Sigmoid colon (tissue), 6 donors: ENCODE measurements at regions not wholly inside any gene's neighbourhood (a gene's known extent, or its start where the extent isn't known, plus 50 kb on each side); places are given as distances from the start of the nearest gene placed in this dataset.

ENCODE experiments used
- DNase-seq: peaks from one replicate; pipeline ENCODE4 v3.0.0-alpha.2; 2019
- H3K27ac ChIP-seq, 4 donors: fragments of 200-600 bp; sonication (generic); one replicate each; pipeline ENCODE4 v1.5.1; 2016 to 2019; ENCODE audit warnings: mild to moderate bottlenecking in 1 of 4
- H3K27me3 ChIP-seq, 3 donors: fragments of 200-600 bp; sonication (generic); one replicate each; pipeline ENCODE4 v1.5.1; 2019; ENCODE audit warnings: mild to moderate bottlenecking in 1 of 3
- H3K36me3 ChIP-seq, 4 donors: fragments of 200-600 bp; sonication (generic); one replicate each; pipeline ENCODE4 v1.5.1; 2016 to 2019
- H3K4me1 ChIP-seq, 4 donors: fragments of 200-600 bp; sonication (generic); one replicate each; pipeline ENCODE4 v1.5.1; 2017 to 2019
- H3K4me3 ChIP-seq, 4 donors: fragments of 200-600 bp; sonication (generic); one replicate each; pipeline ENCODE4 v1.5.1; 2017 to 2019; ENCODE audit warnings: mild to moderate bottlenecking in 2 of 4, moderate library complexity in 1 of 4
- H3K9me3 ChIP-seq, 4 donors: fragments of 200-600 bp in 3 of 4; sonication (generic) in 3 of 4; one replicate each; pipeline versions ENCODE4 v1.5.1 to v1.6.1; 2013 to 2019
- CTCF ChIP-seq, 4 experiments: fragments of 450-650 bp in 3 of 4; fragments of 200-600 bp in 1 of 4; IDR thresholded peaks; one replicate each; pipeline ENCODE4 v1.5.1; 2016 to 2019; ENCODE audit warnings: antibody characterized with exemption in 4 of 4, mild to moderate bottlenecking in 3 of 4, moderate library complexity in 2 of 4
- EP300 ChIP-seq, 4 donors: sonication (generic); formaldehyde crosslinking; IDR thresholded peaks; one replicate each; pipeline ENCODE4 v1.6.1; 2017; ENCODE audit warnings: antibody characterized with exemption in 4 of 4
- POLR2A ChIP-seq, 2 donors: fragments of 450-650 bp; IDR thresholded peaks; one replicate each; pipeline ENCODE4 v1.6.1; 2016; ENCODE audit warnings: antibody characterized with exemption in 2 of 2, mild to moderate bottlenecking in 2 of 2, moderate library complexity in 2 of 2
- POLR2AphosphoS5 ChIP-seq, 4 donors: sonication (generic); formaldehyde crosslinking; IDR thresholded peaks; one replicate each; pipeline ENCODE4 v1.6.1; 2017; ENCODE audit warnings: antibody characterized with exemption in 4 of 4
- WGBS, 2 donors: extraction: QIAGEN DNeasy Blood & Tissue Kit; methylation state at CpG; one replicate each; pipeline ENCODE4 v1.1.7; 2013; 5-methylcytosine and 5-hydroxymethylcytosine counted together
- intact Hi-C: fragments of 100-400 bp; cut with DNase I; formaldehyde crosslinking; loops from one replicate; pipeline ENCODE4 v1.15.1; 2023
- donor health status: healthy with polysubstance abuse.
- donor health status: healthy.

- no peak for DNase-seq
- Histone ChIP-seq H3K9me3 (no peaks in the 10 kb centered on the region), H3K36me3 (no peaks in the 10 kb centered on the region), H3K27me3 (no peaks in the 10 kb centered on the region), H3K4me3 (no peak overlapping the region), H3K27ac (no peak overlapping the region), H3K4me1 (no peaks in the 10 kb centered on the region)
- 88 to 92% methylated on average over 3 of the region's 3 CpGs for WGBS, 2 donors
- TF ChIP-seq POLR2A (IDR thresholded peaks at IDR 0.05): no peak
- intact Hi-C loops: no loop called here
Observed at GRCh38 chr18:67677489-67677888, 161.0 kb upstream of the DSEL start.

- no peaks in the 10 kb centered on the region for H3K4me1 ChIP-seq
- no peaks in the 10 kb centered on the region for H3K27me3 ChIP-seq
- TF ChIP-seq EP300 (IDR thresholded peaks at IDR 0.05) (no peak), POLR2A (IDR thresholded peaks at IDR 0.05) (no peak), POLR2AphosphoS5 (IDR thresholded peaks at IDR 0.05) (no peak), CTCF (IDR thresholded peaks at IDR 0.05) (no peak)
- 77 to 78% methylated on average over 5 of the region's 5 CpGs for WGBS, 2 donors
- no peak overlapping the region for H3K27ac ChIP-seq
- H3K9me3 ChIP-seq: no peaks in the 10 kb centered on the region
- DNase-seq: no peak
- H3K36me3 ChIP-seq: no peaks in the 10 kb centered on the region
- H3K4me3 ChIP-seq: no peak overlapping the region
- intact Hi-C loops: no loop called here
Observed at GRCh38 chr18:67672716-67673115, 156.2 kb upstream of the DSEL start.

GRCh38 chr18:67672155-67672554 is 155.6 kb upstream of the DSEL start:
- Histone ChIP-seq H3K4me1 (no peaks in the 10 kb centered on the region), H3K27me3 (no peaks in the 10 kb centered on the region), H3K9me3 (no peaks in the 10 kb centered on the region), H3K36me3 (no peaks in the 10 kb centered on the region), H3K27ac (no peak overlapping the region), H3K4me3 (no peak overlapping the region)
- WGBS, 2 donors: 67 to 76% methylated on average over 2 of the region's 2 CpGs
- intact Hi-C loops: no loop called here
- DNase-seq: no peak
- TF ChIP-seq EP300 (IDR thresholded peaks at IDR 0.05): no peak
- no peak for TF ChIP-seq CTCF (IDR thresholded peaks at IDR 0.05)
- TF ChIP-seq POLR2A (IDR thresholded peaks at IDR 0.05): no peak
- TF ChIP-seq POLR2AphosphoS5 (IDR thresholded peaks at IDR 0.05): no peak

GRCh38 chr18:67670024-67670543 is 153.6 kb upstream of the DSEL start:
- Histone ChIP-seq H3K27me3 (no peaks in the 10 kb centered on the region), H3K36me3 (no peaks in the 10 kb centered on the region), H3K9me3 (no peaks in the 10 kb centered on the region), H3K4me3 (no peak overlapping the region), H3K27ac (no peak overlapping the region), H3K4me1 (no peaks in the 10 kb centered on the region)
- intact Hi-C loops: no loop called here
- no peak for TF ChIP-seq POLR2AphosphoS5 (IDR thresholded peaks at IDR 0.05)
- no peak for DNase-seq
- WGBS, 2 donors: 83 to 90% methylated on average over 2 of the region's 2 CpGs

- H3K4me3 ChIP-seq: no peak overlapping the region
- 22 to 53% methylated on average over 4 of the region's 4 CpGs for WGBS, 2 donors
- no peak overlapping the region for H3K27ac ChIP-seq
- H3K4me1 ChIP-seq: no peaks in the 10 kb centered on the region
- H3K36me3 ChIP-seq: no peaks in the 10 kb centered on the region
- TF ChIP-seq CTCF (IDR thresholded peaks at IDR 0.05) (no peak), POLR2AphosphoS5 (IDR thresholded peaks at IDR 0.05) (no peak), POLR2A (IDR thresholded peaks at IDR 0.05) (no peak), EP300 (IDR thresholded peaks at IDR 0.05) (no peak)
- H3K9me3 ChIP-seq: no peaks in the 10 kb centered on the region
- DNase-seq: no peak
- intact Hi-C loops: no loop called here
- H3K27me3 ChIP-seq: no peaks in the 10 kb centered on the region
Observed at GRCh38 chr18:67665266-67665665, 148.7 kb upstream of the DSEL start.

- Histone ChIP-seq H3K9me3 (no peaks in the 10 kb centered on the region), H3K27ac (no peak overlapping the region), H3K4me3 (no peak overlapping the region), H3K36me3 (no peaks in the 10 kb centered on the region), H3K4me1 (no peaks in the 10 kb centered on the region), H3K27me3 (no peaks in the 10 kb centered on the region)
- intact Hi-C loops: no loop called here
- TF ChIP-seq POLR2A (IDR thresholded peaks at IDR 0.05) (no peak), POLR2AphosphoS5 (IDR thresholded peaks at IDR 0.05) (no peak)
- no peak for DNase-seq
Observed at GRCh38 chr18:67662996-67663395, 146.5 kb upstream of the DSEL start.
